ENCODE measurements at regions not wholly inside any gene's neighbourhood (a gene's known extent, or its start where the extent isn't known, plus 50 kb on each side); places are given as distances from the start of the nearest gene placed in this dataset.

DNA sequence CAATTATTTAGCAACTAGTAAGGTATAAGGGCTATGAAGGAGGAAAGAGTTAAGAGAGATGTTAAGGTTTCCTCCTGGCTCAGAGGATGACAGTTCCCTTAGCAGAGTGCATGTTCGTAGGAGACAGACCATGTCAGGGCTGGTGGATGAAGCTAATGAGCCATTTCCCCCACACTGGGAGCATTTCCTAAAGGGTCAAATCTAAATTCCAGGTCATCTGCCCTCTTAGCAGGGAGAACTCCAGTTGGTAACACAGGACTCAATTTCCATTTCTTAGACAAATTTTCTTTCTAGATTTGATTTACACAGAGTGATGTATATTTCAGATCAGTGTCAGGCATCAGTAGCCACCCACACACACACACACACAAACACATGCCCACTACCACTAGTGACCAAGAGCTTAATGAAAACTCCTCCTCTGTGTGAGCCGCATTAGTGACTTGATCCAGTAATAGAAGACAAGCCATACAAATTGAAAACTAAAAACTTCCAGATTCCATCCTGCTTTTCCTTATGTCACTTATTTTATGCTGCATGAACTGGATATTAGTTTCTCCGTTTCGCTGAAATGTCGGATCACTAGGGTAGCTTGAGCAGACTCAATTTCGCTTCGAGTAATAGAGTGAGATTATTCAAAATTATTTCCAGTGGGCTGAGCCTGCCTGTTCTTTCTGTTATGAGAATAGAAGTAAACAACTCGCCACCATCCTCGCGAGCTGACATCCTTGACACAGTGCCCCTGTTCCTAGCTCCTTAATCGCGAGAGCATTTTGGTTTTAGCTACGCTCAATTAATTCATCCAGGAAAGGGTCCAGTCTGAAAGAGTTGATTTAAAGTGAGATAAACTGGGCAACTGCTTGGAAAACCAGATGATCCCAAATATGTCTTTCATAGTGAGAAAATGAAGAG is 582.6 kb downstream of the SOX6 start:
- no peak for DNase-seq (ENCODE audit: low read depth)

DNA sequence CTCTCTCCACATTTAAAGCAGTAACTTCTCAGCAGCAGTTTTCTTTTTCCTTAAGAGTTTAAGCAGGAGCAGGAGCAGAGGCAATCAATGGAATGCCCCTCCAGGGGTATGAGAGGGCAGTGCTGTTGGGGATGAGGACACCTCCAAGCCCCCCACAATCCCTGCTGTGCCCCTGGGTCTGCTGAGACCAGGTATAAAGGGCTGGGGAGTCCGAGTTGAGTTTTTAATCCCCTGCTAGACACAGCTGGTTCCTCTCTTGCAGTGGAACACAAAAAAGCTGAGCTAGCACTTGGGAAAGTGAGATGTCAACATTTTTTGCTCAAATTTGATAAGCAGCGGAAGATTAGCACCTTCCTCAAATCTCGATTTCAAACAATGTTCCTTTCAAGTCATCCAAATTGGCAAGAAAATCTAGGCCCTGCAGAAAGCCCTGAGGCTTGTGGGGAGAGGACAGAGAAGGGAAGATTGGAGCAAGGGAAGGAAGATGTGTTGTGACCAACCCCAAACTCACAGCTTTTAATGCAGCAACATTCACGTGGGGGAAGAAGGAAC is 581.9 kb downstream of the SOX6 start:
- no peak for DNase-seq (ENCODE audit: low read depth)

DNA sequence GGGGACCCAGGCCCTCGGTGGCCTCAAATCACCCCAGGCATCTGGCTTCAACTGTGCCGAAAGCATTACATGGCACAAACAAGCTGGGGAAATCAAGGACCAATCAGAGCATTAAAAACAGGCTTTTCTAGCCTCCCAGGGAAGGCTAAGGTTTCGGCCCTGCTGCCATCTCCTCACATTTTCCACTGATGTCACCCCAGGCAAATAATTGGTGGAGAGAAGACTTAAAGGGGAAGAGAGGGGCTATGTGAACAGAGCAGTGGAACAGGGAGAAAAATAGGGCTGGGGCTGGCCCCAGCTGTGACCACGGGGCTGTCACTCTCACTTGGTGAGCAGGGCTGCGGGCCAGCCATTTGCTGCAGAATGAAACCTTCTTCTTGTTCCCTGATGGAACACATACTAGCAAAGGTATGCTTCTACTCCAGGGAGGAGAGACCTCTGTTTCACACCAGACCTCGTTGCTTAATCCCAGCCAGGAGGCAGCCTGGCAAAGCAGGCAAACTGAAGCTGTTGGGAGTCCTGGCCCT is 581.3 kb downstream of the SOX6 start:
- no peak for DNase-seq (ENCODE audit: low read depth)

DNA sequence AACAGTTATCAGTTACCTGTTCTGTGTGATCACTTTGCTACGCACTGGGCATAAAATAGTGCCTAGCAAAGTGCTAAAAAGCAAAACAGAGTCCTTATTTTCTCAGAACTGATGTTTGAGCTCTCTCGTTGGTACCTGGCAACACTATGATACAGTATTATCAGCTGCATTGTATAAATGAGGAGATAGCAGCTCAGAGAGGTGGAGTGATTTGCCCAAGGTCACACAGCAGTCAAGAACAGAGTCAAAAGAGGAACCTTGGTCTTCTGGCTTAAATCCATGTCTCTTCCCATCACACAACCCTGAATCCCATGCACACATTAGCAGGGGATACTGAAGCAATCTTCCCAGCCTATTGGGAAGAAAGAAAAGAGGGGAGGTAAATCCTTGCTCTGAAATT is 580.5 kb downstream of the SOX6 start:
- DNase-seq (ENCODE audit: low read depth), result no peak

DNA sequence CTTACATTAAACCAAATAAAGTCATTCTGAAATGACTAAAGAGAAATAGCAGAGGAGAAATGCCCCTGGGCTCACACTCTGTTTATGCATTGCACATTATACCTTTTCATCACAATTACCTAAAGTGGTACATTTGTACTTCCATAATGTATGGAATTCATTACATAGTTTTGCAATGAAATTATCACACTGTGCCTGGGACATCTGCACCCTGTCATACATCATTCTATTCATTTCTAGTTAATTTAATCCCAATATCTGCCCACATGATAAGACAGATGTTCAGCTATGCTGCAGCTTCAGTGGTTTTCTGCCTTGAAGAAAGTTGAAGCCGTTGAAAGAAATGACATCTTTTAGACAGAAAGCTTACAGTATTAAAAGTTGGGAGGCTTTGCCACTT is 580.0 kb downstream of the SOX6 start:
- no peak for DNase-seq (ENCODE audit: low read depth)

DNA sequence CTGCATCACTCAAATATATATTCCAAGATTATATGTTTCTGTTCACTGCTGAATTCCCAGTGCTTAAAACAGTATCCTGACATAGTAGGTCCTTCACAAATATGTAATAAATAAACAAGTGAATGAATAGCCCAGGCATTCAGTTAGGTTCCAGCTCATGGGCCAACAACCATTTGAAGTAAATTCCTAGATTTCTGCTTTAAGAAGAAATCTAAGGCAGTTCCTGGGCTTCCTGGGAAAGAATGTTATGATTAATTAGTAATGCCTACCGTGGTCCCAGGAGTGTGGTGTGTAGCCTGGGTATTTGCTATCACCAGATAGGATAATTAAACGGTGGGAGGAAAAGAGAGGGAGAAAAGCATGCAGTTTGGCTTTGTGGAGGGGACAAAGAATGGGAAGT is 576.8 kb downstream of the SOX6 start:
- DNase-seq (ENCODE audit: low read depth), result no peak

DNA sequence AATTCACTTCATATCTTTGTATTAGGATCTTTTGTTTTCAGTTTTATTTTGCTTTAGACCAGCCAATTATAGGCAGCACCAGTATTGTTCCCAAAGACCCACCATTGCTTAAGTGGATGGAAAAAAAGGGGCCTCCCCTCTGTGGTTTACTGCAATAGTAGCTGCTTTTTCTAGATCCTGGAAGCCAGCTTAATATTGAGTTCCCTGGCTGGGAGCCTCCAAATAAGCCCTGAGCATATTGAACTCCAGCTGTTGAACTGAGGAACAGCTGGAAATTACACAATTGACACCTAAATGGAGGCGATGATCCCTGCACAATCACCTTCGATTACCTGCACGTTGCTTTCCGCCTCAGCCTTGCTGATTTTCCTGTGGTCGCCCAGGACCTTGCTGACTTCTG is 576.0 kb downstream of the SOX6 start:
- no peak for DNase-seq (ENCODE audit: low read depth)

DNA sequence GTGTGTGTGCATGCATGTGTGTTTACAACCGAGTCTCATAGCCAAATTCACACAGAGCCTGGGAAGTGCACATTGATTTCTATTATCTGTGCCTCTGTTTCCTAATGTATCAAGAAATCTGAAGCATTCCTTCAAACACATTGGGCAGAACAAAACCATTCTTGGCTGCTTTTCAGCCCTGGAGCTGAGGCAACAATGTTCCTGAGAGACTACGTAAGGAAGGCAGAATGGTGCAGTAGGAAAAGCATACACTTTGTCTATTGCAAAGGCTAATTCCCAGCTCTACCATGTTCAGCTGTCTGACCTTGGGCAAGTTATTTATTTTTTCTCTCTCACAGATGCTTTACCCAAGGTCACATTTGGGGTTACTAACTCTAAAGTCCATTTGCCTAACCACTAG is 575.5 kb downstream of the SOX6 start:
- DNase-seq (ENCODE audit: low read depth), result no peak

DNA sequence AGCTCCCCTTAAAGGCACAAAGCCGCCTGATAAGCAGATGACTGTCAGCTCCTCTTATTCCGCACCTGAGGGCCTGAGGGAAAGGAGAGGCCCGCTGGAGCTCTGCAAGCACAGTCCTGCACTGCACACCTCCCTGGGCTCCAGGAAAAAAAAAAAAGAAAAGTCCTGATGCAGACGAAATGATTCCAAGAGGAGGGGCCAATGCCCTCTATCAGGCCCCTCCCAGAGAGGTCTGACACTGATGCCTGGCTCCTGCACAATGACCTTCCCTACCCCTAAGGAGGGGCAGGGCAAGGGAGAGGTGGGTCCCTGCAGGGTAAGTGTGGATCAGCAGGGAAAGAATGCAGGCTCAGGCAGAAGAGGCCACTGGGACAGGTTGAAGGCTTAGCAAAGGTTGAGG is 572.7 kb downstream of the SOX6 start:
- no peak for DNase-seq (ENCODE audit: low read depth)

DNA sequence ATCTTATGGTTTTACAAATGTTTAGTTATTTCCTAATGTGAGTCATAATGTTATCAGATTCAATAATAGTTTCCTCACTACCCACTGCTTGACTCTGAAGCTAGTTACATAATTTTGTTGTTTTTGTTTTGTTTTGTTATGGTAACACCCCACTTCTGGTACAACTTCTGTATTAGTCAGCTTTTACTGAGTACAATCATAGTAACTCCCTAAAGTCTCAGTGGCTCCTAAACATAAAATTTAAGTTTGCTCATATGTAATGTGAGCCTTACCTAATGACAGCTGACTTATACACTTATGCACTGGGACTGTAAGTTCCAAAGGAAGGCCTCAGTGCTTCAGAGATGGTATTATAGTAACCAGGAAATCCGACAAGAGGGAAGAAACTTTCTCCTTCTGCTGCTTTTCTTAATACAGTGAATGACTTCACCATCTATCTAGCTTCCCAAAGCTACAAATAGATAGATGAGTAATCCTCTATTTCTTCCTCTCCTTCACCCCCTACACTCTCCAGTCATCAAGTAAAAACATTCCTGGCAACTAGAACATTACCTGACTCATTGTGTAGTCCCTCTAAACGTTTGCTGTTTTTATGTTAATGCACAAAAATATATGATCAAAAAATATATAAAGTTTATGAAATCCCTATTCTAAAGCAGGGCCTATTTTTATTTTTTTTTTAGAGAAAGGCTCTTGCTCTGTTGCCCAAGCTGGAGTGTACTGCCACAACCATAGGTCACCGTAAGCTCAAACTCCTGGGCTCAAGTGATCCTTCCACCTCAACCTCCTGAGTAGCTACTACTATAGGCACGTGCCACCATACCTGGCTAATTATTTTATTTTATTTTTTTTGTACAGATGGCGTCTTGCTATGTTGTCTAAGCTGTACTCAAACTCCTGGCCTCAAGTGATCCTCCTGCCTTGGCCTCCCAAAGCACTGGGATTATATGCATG is 563.0 kb downstream of the SOX6 start:
- DNase-seq (ENCODE audit: low read depth), result no peak

DNA sequence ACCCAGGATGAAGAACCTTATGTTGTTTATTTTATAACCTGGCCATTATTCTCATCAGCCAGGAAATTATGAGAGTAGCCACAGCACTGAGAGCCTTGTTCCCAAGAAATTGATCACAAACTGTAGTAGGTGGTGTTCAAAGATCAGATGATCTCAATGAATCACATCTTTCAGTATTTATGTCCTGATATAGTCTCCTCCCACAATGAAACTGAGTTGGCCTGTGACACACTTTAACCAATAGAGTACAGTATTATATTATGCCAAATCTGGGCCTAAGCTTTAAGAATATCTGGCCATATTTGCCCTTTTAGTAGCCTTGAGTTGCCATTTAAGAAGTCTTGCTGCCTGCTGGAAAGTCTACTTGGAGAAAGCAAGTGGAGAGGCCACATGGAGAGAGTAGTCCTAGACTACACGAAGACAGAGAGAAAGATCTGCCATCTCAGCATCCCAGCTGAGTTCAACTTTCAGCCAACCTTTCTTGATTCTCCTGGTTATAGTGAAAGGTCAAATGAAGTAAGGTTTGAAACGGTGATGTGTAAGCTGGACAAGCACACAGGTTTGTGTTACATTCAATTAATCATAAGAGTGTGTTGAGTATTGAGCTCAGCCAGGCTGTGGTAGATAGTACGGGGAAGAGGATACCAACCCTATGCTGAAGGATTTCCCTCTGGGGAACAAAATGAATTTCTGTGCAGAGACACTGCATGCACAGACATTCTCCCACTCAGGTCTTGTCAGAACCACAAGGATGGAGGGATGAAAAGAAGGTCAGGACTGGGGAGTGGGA is 561.8 kb downstream of the SOX6 start:
- DNase-seq (ENCODE audit: low read depth), result no peak

DNA sequence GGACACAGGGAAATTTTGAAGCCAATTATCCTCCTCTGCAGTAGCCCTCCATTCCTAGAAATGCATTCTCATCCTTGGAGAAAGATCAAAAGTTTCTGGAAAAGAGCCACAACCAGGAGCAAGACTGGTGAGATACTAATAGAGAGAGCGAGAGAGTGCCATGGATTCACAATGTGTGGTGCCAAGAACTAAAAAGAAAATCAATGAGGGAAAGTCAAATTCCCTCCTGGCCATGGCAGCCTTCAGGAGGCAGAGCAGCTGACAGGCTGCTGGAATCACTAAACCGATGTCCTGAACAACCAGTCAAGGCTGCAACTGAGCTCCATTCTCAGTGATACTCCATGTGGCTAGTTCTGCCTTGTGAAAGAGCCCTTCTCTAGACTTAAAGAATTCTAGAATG is 561.0 kb downstream of the SOX6 start:
- DNase-seq (ENCODE audit: low read depth), result no peak

DNA sequence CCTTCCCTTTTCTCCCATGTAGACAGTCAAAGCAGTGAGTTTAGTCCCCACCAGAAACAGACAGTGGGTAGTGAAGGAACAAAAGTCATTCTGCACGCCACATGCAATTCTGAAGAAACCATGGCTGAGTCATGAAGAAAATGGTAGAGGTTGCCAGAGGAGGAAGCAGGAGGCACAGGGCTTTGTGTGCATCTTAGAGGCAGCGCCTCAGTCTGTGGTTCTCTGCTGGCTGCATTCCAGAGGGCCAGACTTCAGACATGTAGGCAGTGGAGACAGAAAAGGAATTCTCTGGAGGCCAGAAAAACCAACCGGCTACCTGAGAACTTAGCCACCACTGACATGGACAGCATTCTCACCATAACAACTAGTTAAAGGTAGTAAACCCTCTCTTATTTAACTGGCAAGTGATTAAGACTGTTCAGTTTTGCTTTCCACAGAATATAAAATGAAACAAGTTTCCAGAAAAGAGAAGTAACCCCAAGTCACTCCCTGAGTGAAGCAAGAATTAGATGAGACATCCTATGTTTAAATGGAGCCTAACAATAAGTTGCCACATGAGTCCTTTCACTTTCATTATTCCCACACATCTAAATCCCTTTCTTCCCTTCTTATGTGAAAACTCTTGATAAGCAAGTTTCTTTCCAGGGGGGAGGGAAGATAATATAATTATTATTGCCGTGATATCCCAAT is 556.1 kb downstream of the SOX6 start:
- no peak for DNase-seq (ENCODE audit: low read depth)

DNA sequence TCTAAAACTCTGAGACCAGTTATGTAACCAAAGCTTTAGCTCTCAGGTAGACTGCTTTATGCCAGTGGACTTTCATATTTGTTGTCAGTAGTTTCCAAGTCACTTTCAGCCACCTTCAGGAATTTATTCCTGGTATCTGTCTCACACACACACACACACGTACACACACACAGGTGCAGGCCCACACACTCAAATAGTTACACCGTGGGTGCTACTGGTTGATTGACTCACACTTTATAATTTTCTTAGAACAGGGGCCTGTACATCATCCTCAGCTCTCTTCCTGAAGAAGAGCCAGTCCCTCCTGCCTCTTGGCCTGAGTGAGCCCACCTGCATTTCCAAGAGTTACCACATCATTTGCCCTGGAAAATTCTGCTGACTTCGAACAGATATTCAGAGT is 555.2 kb downstream of the SOX6 start:
- DNase-seq (ENCODE audit: low read depth), result no peak

DNA sequence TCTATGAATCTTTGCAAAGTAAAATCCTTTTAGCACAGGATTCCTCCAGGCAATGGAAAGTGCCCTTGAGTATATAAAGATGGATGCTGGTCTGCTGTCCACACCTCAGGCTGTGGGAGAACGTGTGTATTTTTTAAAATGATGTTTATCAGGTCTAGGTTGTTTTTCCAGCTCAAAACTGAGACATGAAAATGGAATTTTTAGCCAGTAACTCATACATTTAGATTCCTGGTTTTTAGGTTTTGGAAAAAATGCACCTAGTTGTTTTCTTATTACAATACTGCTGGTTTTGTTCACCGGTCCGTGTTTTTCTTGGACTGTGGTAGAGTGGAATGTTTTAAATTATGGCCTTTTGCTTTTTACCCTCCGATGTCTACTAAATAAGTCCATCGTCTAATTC is 554.7 kb downstream of the SOX6 start:
- DNase-seq (ENCODE audit: low read depth), result no peak

DNA sequence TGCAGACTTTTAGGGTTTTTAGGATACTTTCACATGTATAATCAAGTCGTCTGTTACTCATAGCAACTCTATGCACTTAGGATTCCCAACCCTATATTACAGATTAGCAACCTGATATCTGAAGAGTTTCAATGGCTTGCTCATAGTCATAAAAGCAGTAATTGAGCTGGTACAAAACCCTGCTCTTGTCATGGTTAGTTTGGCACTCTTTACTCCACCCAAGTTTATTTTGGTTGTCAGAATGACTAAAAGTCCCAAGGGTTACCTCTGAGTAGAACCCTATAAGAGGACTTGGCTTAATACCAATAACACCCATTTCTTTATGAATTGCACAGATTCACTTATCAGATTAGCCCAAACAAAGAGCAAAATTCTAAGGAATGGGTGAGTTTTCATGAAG is 550.6 kb downstream of the SOX6 start:
- DNase-seq (ENCODE audit: low read depth), result no peak

DNA sequence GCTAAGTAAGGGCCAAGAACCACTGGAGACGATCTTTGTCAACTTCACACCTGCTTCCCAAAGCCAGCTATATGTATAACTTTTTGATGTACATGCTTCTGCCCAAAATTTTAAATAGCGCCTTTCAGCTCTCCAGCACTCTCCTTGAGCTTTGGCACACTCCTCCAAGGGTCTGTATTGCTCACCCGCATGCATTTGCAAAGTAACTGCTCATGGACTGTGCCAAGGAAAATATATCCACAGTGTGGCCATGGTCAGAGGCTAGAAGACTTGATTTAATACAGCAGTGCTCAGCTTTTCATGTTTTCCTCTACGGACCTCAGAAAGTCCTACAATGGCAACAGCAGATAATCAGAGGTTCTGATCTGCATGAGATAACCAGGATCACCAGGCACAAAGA is 550.1 kb downstream of the SOX6 start:
- no peak for DNase-seq (ENCODE audit: low read depth)

DNA sequence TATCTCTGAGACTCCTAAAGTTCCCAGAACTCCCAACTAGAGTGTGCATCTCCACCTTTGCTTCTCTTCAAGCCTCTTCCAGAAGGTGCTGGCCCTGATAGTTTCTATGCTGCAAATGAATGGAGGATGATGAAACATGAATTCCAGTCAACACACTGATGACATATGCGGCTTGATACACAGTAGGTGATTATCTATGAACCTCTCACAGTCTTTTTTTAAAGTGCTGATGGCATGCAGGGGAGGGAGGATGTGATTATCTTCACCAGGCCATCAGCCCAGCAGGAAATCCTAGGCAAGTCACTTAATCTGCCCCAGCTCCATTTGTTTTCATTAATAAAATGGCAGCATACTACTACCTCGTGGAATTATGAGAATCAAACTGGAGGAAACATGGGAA is 548.5 kb downstream of the SOX6 start:
- DNase-seq (ENCODE audit: low read depth), result no peak

DNA sequence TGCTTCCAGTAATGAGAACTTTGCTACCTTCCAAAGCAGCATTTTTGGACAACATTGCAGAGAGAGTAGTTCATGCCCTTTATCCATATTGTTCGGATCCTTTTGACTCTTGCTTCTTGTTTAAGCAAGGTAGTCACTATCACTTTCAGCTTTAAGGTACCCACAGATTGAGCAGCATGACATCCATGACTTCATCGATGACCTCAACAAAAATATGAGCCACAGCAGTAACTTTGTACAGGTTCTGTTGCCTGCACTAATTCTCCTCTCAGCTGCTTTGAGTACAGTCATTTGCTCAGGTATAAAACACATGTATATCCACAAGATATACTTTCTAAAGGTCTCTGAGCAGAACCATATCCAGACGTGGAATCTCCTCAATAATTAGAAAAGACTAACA is 546.3 kb downstream of the SOX6 start:
- DNase-seq (ENCODE audit: low read depth), result no peak

DNA sequence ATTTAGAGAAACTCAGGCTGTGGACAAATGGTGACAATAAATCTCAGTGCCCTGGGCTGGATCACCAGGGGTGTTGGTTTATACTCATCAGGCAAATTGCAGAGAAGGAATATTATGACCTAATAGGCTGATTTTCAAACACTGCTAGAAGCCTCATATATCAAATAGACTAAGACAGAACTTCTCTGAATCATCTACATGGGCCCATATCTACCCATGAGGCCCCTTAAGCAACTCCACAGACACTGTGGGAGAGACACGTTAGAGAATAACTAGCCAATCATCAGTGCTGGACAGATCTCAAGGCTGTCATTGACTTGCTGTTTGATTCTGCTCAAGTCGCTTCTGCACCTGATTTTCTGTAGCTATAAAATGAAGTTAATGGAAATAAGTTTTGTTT is 545.8 kb downstream of the SOX6 start:
- no peak for DNase-seq (ENCODE audit: low read depth)

Measured in stimulated activated CD8-positive, alpha-beta memory T cell treated with anti-CD3 and anti-CD28 coated beads, Interleukin-7, amount 100 ng/mL, for 24 hours (primary cell).